Stomach (tissue), 4 donors: ENCODE measurements at regions not wholly inside any gene's neighbourhood (a gene's known extent, or its start where the extent isn't known, plus 50 kb on each side); places are given as distances from the start of the nearest gene placed in this dataset.

Experiments
- CTCF ChIP-seq, 7 experiments: fragments of 450-650 bp in 4 of 7; fragments of 200-600 bp in 3 of 7; sonication (generic) in 3 of 7; IDR thresholded peaks; one replicate each; pipeline ENCODE4 v1.5.1; 2016 to 2019; ENCODE audit warnings: antibody characterized with exemption in 7 of 7, control low read depth in 2 of 7, mild to moderate bottlenecking in 1 of 7
- EP300 ChIP-seq: sonication (generic); formaldehyde crosslinking; IDR thresholded peaks from one replicate; pipeline ENCODE4 v1.6.1; 2017; ENCODE audit warnings: antibody characterized with exemption
- POLR2A ChIP-seq, 4 donors: fragments of 450-650 bp; IDR thresholded peaks; one replicate each; pipeline ENCODE4 v1.6.1; 2016; ENCODE audit warnings: antibody characterized with exemption in 4 of 4, control low read depth in 2 of 4, mild to moderate bottlenecking in 1 of 4, moderate library complexity in 1 of 4
- POLR2AphosphoS5 ChIP-seq, 3 donors: sonication (generic); formaldehyde crosslinking; IDR thresholded peaks; one replicate each; pipeline ENCODE4 v1.6.1; 2016; ENCODE audit warnings: antibody characterized with exemption in 3 of 3

- TF ChIP-seq CTCF (IDR thresholded peaks at IDR 0.05): no peak
- no peak for TF ChIP-seq POLR2A (IDR thresholded peaks at IDR 0.05)
- TF ChIP-seq EP300: no peak
- TF ChIP-seq POLR2AphosphoS5 (IDR thresholded peaks at IDR 0.05): no peak
Observed at GRCh38 chr12:68446901-68447796, 115.0 kb upstream of the MDM1 start.
